Hippocampal formation (tissue), 2 donors: ENCODE measurements at regions not wholly inside any gene's neighbourhood (a gene's known extent, or its start where the extent isn't known, plus 50 kb on each side); places are given as distances from the start of the nearest gene placed in this dataset.
A peak's percentile ranks its signal among the peaks of the same experiment; 100 is the strongest.

Experiments
- DNase-seq, 2 donors: peaks; one replicate each; lab custom pipeline; 2025; lab: John Stamatoyannopoulos, UW

DNA sequence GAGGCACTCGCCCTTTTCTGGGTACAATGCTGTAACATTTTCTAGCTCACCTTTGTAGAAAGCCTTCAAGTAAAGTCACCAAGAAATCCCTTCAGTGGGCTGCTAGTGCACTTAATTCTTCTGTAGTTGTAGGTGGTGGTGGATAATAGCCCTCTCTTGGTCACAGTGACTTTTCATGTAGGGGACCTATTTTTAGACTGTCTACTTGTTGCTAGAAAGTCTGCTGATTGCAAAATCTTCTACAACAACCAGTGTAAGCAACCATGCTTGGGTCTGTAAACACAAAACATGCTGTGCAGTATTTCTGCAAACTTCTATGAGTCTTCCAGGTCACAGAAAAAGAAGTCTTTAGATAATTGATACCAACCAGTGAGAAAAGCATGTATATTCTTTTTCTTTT is 55.6 kb downstream of the PBDC1 start:
- no peak for DNase-seq

DNA sequence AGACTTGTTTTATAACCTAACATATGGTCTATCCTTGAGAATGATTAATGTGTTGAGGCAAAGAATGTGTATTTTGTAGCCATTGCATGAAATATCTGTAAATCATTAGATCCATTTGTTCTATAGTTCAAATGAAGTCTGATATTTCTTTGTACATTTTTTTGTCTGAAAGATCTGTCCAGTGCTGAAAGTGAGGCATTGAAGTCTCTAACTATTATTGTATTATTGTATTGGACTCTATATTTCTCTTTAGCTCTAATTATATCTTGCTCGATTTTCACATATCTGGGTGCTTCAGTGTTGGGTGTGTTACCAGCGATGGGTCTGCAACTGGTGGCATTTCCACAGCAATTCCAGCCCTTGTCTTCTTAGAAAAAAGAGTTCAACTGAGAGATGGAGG is 76.0 kb downstream of the PBDC1 start:
- no peak for DNase-seq

DNA sequence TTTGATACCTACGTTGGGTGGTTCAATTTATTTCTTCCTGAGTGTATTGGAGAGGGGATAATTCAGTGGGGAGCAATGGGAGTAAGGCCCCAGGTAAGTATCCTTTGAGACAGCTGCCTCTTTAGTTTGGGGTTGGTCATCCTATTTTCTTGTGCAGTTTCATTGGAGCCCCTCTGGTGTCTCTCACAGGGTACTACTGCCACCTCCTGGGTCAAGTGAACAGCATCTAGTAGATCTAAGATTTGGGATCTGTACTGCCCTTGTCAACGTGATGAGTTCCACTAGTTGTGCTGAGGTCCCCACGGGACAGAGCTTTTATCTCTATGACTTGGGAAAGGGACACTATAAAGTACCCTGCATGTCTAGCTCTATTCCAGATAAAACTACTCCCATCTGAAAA is 80.6 kb downstream of the PBDC1 start:
- peak in 1 of 2 donors; percentile 0 for DNase-seq

DNA sequence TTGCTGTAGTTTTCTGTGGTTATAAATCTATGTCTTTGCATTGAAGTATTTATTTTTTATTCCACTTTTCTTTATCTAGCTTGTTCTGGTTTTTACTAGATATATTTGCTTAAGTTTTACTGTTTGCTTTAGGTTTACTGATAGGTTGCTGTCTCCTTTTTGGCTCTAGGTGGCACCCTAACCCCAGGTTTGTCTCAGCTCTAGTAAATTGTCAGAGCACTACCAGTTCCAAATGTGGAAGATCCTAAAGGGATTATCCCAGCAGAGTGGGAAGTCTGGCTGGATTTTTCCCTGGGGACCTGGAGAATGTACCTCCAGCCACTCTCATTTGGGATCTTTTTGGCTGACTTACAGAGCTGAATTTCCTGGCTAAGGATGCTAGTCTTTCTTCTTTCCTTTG is 106.1 kb downstream of the PBDC1 start:
- peak; percentile 3 to 33 for DNase-seq
